SK-N-SH treated with all-trans-retinoic acid at 6 μM for 48 hours (cell line): ENCODE measurements at regions not wholly inside any gene's neighbourhood (a gene's known extent, or its start where the extent isn't known, plus 50 kb on each side); places are given as distances from the start of the nearest gene placed in this dataset.

Source experiments
- ATAC-seq: fragments of 200-7000 bp; cut with Tn5 transposase; 3 replicates; pipeline ENCODE4 v1.9.1; 2020; ENCODE audit warnings: mild to moderate bottlenecking, moderate library complexity
- ARNTL ChIP-seq: fragments of 450-650 bp; formaldehyde crosslinking; IDR thresholded peaks from 2 replicates; pipeline ENCODE4 v1.5.0; 2020; ENCODE audit warnings: low read depth, mild to moderate bottlenecking, moderate library complexity, borderline replicate concordance
- BACH2 ChIP-seq: fragments of 250-450 bp; sonication (Bioruptor Pico); IDR thresholded peaks from 2 replicates; pipeline ENCODE4 v1.9.0; 2021; ENCODE audit warnings: mild to moderate bottlenecking, borderline replicate concordance
- CSDC2 ChIP-seq: fragments of 250-450 bp; sonication (Bioruptor Pico); IDR thresholded peaks from 2 replicates; pipeline ENCODE4 v1.5.0; 2020; ENCODE audit warnings: mild to moderate bottlenecking, moderate library complexity
- ESRRG ChIP-seq: fragments of 250-450 bp; sonication (Bioruptor Pico); IDR thresholded peaks from 2 replicates; pipeline ENCODE4 v1.6.1; 2021; ENCODE audit warnings: mild to moderate bottlenecking
- ISL1 ChIP-seq: fragments of 250-450 bp; sonication (Bioruptor Pico); IDR thresholded peaks from 2 replicates; pipeline ENCODE4 v2.1.2; 2022; ENCODE audit warnings: mild to moderate bottlenecking, moderate library complexity
- OSR1 ChIP-seq: fragments of 250-450 bp; sonication (Bioruptor Pico); IDR thresholded peaks from 2 replicates; pipeline ENCODE4 v1.8.0; 2022; ENCODE audit warnings: moderate library complexity, mild to moderate bottlenecking, inconsistent platforms
- PPARA ChIP-seq: fragments of 250-450 bp; sonication (Bioruptor Pico); IDR thresholded peaks from 2 replicates; pipeline ENCODE4 v1.5.0; 2020; ENCODE audit warnings: mild to moderate bottlenecking, borderline replicate concordance
- RARB ChIP-seq: fragments of 250-450 bp; sonication (Bioruptor Pico); IDR thresholded peaks from 2 replicates; pipeline ENCODE4 v1.8.0; 2021; ENCODE audit warnings: mild to moderate bottlenecking, moderate library complexity
- TCF4 ChIP-seq: fragments of 250-450 bp; sonication (Bioruptor Pico); IDR thresholded peaks from 2 replicates; pipeline ENCODE4 v1.8.0; 2021; ENCODE audit warnings: mild to moderate bottlenecking, moderate library complexity, borderline replicate concordance
- TOX ChIP-seq: fragments of 250-450 bp; sonication (Bioruptor Pico); IDR thresholded peaks from 2 replicates; pipeline ENCODE4 v1.8.0; 2021; ENCODE audit warnings: mild to moderate bottlenecking, moderate library complexity, borderline replicate concordance
- ZC3H10 ChIP-seq: fragments of 250-450 bp; sonication (Bioruptor Pico); IDR thresholded peaks from 2 replicates; pipeline ENCODE4 v1.5.1; 2021; ENCODE audit warnings: mild to moderate bottlenecking, moderate library complexity
- ZFP3 ChIP-seq: fragments of 250-450 bp; sonication (Bioruptor Pico); IDR thresholded peaks from 2 replicates; pipeline ENCODE4 v1.5.0; 2020; ENCODE audit warnings: mild to moderate bottlenecking, moderate library complexity
- ZFP30 ChIP-seq: fragments of 450-650 bp; formaldehyde crosslinking; IDR thresholded peaks from 2 replicates; pipeline ENCODE4 v1.5.0; 2022; ENCODE audit warnings: mild to moderate bottlenecking, moderate library complexity
- ZNF565 ChIP-seq: fragments of 450-650 bp; formaldehyde crosslinking; conservative IDR thresholded peaks from 2 replicates; pipeline ENCODE4 v1.5.0; 2020; ENCODE audit warnings: low read depth, mild to moderate bottlenecking, moderate library complexity
- ZNF8 ChIP-seq: fragments of 450-650 bp; formaldehyde crosslinking; IDR thresholded peaks from 2 replicates; pipeline ENCODE4 v1.5.0; 2020; ENCODE audit warnings: mild to moderate bottlenecking, moderate library complexity
- TF ChIP-seq, protein P1 (sequence below): fragments of 250-450 bp; sonication (Bioruptor Pico); IDR thresholded peaks from 2 replicates; pipeline ENCODE4 v1.8.0; 2021; ENCODE audit warnings: low read depth, mild to moderate bottlenecking, moderate library complexity, borderline replicate concordance
- TF ChIP-seq, protein P2 (sequence below): fragments of 250-450 bp; sonication (Bioruptor Pico); IDR thresholded peaks from 2 replicates; pipeline ENCODE4 v1.5.0; 2020; ENCODE audit warnings: mild to moderate bottlenecking, moderate library complexity
- TF ChIP-seq, protein P3 (sequence below): fragments of 250-450 bp; sonication (Bioruptor Pico); IDR thresholded peaks from 2 replicates; pipeline ENCODE4 v1.5.1; 2021; ENCODE audit warnings: mild to moderate bottlenecking, moderate library complexity
- TF ChIP-seq, protein P4 (sequence below): fragments of 250-450 bp; sonication (Bioruptor Pico); IDR thresholded peaks from 2 replicates; pipeline ENCODE4 v1.5.1; 2020; ENCODE audit warnings: low read depth, mild to moderate bottlenecking, moderate library complexity
- TF ChIP-seq, protein P5 (sequence below): fragments of 250-450 bp; sonication (Bioruptor Pico); IDR thresholded peaks from 2 replicates; pipeline ENCODE4 v1.8.0; 2020; ENCODE audit warnings: mild to moderate bottlenecking, moderate library complexity, borderline replicate concordance

DNA sequence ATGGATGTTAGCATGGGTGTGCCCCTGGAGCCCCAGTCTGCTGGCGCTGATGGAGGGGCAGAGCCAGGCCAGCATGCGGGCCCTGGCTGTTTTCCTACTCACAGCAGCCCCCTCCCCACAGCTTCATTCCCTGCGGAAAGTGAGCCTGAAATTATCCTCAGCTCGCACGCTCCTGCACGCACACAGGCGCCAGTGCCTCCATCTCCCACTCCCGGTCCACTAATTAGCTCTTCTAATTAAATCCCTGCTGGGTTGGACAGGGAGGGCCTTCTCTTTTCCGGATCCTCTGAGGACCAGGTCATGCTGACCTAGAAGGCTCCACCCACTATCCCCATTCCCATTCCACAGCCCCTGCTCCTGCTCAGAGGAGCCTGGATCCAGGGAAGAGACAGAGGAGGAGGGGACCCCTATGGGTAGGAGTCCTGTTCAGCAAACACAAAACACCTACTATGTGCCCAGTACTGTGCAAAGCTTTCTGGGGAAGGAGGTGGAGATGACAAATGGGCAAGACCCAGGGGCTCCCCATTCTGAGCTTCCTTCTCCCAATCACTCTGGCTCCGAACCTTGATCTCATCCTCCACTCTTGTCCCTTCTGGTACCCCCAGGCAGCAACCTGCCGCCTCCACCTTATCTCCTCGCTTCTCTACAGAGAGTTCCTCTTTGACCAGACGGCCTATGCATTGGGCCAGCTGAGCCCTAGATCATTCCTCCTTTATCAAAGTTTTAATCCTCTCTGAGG lies 70.2 kb upstream of the CCDC167 start (continued):
- TF ChIP-seq, protein P1, sequence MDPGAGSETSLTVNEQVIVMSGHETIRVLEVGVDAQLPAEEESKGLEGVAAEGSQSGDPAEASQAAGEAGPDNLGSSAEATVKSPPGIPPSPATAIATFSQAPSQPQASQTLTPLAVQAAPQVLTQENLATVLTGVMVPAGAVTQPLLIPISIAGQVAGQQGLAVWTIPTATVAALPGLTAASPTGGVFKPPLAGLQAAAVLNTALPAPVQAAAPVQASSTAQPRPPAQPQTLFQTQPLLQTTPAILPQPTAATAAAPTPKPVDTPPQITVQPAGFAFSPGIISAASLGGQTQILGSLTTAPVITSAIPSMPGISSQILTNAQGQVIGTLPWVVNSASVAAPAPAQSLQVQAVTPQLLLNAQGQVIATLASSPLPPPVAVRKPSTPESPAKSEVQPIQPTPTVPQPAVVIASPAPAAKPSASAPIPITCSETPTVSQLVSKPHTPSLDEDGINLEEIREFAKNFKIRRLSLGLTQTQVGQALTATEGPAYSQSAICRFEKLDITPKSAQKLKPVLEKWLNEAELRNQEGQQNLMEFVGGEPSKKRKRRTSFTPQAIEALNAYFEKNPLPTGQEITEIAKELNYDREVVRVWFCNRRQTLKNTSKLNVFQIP (CRISPR knock-in tag) = no peak

DNA sequence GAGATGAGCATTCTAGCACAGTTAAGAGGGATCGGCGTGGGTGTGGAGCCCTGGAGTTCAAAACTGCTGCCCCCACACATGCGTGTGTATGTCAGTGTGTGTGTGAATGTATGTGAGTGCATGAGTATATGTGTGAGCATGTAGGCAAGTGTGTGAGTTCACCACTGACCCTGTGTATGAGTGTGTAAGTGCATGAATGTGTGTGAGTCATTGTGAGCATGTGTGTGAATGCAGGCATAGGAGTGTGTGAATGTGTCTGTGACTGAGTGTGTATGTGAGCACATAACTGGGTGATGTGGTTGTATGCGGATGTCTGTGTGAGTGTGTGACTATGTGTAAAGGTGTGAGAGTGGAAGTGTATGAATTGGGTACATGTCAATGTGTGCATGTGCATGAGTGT lies 69.6 kb upstream of the CCDC167 start:
- no peak for ATAC-seq
- TF ChIP-seq ARNTL (CRISPR knock-in tag) (no peak), ZFP3 (CRISPR knock-in tag) (no peak), BACH2 (CRISPR knock-in tag) (no peak), CSDC2 (CRISPR knock-in tag) (no peak), OSR1 (CRISPR knock-in tag) (no peak), PPARA (CRISPR knock-in tag) (no peak), ESRRG (CRISPR knock-in tag) (no peak), ZC3H10 (CRISPR knock-in tag) (no peak), ISL1 (no peak), ZNF565 (no peak), RARB (CRISPR knock-in tag) (no peak), TCF4 (no peak)
- TF ChIP-seq, protein P2, sequence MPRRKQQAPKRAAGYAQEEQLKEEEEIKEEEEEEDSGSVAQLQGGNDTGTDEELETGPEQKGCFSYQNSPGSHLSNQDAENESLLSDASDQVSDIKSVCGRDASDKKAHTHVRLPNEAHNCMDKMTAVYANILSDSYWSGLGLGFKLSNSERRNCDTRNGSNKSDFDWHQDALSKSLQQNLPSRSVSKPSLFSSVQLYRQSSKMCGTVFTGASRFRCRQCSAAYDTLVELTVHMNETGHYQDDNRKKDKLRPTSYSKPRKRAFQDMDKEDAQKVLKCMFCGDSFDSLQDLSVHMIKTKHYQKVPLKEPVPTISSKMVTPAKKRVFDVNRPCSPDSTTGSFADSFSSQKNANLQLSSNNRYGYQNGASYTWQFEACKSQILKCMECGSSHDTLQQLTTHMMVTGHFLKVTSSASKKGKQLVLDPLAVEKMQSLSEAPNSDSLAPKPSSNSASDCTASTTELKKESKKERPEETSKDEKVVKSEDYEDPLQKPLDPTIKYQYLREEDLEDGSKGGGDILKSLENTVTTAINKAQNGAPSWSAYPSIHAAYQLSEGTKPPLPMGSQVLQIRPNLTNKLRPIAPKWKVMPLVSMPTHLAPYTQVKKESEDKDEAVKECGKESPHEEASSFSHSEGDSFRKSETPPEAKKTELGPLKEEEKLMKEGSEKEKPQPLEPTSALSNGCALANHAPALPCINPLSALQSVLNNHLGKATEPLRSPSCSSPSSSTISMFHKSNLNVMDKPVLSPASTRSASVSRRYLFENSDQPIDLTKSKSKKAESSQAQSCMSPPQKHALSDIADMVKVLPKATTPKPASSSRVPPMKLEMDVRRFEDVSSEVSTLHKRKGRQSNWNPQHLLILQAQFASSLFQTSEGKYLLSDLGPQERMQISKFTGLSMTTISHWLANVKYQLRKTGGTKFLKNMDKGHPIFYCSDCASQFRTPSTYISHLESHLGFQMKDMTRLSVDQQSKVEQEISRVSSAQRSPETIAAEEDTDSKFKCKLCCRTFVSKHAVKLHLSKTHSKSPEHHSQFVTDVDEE (CRISPR knock-in tag) = no peak
- TF ChIP-seq, protein P1 (CRISPR knock-in tag) = no peak
- TF ChIP-seq, protein P3, sequence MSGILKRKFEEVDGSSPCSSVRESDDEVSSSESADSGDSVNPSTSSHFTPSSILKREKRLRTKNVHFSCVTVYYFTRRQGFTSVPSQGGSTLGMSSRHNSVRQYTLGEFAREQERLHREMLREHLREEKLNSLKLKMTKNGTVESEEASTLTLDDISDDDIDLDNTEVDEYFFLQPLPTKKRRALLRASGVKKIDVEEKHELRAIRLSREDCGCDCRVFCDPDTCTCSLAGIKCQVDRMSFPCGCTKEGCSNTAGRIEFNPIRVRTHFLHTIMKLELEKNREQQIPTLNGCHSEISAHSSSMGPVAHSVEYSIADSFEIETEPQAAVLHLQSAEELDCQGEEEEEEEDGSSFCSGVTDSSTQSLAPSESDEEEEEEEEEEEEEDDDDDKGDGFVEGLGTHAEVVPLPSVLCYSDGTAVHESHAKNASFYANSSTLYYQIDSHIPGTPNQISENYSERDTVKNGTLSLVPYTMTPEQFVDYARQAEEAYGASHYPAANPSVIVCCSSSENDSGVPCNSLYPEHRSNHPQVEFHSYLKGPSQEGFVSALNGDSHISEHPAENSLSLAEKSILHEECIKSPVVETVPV (CRISPR knock-in tag) = no peak
- TF ChIP-seq, protein P4, sequence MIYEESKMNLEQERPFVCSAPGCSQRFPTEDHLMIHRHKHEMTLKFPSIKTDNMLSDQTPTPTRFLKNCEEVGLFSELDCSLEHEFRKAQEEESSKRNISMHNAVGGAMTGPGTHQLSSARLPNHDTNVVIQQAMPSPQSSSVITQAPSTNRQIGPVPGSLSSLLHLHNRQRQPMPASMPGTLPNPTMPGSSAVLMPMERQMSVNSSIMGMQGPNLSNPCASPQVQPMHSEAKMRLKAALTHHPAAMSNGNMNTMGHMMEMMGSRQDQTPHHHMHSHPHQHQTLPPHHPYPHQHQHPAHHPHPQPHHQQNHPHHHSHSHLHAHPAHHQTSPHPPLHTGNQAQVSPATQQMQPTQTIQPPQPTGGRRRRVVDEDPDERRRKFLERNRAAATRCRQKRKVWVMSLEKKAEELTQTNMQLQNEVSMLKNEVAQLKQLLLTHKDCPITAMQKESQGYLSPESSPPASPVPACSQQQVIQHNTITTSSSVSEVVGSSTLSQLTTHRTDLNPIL (CRISPR knock-in tag) = no peak

DNA sequence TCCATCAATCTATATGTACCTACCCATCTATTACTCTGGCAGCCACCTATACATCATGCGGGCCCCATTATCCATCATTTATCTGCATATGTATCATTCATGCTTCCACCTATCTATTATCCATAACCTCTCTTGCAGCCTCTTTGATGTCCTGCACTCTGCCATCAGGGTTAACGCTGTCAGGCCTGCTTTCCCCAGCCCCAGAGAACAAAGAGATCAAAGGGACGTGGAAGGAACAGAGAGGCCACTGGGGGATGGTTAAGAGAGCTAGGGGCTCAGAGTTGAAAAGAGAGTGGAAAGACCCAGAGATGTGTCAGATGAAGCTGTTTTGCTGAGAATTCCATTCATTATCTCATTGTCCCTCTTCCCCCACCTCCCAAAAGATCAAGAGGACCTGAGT lies 67.3 kb upstream of the CCDC167 start:
- ATAC-seq = no peak
- TF ChIP-seq, protein P4 (CRISPR knock-in tag) = no peak
- no peak for TF ChIP-seq TOX (CRISPR knock-in tag)
- no peak for TF ChIP-seq ISL1
- no peak for TF ChIP-seq CSDC2 (CRISPR knock-in tag)
- TF ChIP-seq ZFP30 = no peak
- no peak for TF ChIP-seq ZC3H10 (CRISPR knock-in tag)
- TF ChIP-seq, protein P3 (CRISPR knock-in tag) = no peak
- TF ChIP-seq, protein P5, sequence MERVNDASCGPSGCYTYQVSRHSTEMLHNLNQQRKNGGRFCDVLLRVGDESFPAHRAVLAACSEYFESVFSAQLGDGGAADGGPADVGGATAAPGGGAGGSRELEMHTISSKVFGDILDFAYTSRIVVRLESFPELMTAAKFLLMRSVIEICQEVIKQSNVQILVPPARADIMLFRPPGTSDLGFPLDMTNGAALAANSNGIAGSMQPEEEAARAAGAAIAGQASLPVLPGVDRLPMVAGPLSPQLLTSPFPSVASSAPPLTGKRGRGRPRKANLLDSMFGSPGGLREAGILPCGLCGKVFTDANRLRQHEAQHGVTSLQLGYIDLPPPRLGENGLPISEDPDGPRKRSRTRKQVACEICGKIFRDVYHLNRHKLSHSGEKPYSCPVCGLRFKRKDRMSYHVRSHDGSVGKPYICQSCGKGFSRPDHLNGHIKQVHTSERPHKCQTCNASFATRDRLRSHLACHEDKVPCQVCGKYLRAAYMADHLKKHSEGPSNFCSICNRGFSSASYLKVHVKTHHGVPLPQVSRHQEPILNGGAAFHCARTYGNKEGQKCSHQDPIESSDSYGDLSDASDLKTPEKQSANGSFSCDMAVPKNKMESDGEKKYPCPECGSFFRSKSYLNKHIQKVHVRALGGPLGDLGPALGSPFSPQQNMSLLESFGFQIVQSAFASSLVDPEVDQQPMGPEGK = no peak
- TF ChIP-seq ESRRG (CRISPR knock-in tag) = no peak
- TF ChIP-seq, protein P2 (CRISPR knock-in tag) = no peak
- TF ChIP-seq ZNF8 (CRISPR knock-in tag) = no peak
